Stimulated activated CD4-positive, alpha-beta T cell treated with anti-CD3 and anti-CD28 coated beads, Interleukin-4, amount 100 ng/mL, for 24 hours (primary cell): ENCODE measurements at regions not wholly inside any gene's neighbourhood (a gene's known extent, or its start where the extent isn't known, plus 50 kb on each side); places are given as distances from the start of the nearest gene placed in this dataset.

Experiments used
- DNase-seq: peaks from one replicate; pipeline ENCODE4 v3.0.0-alpha.2; 2020

DNA sequence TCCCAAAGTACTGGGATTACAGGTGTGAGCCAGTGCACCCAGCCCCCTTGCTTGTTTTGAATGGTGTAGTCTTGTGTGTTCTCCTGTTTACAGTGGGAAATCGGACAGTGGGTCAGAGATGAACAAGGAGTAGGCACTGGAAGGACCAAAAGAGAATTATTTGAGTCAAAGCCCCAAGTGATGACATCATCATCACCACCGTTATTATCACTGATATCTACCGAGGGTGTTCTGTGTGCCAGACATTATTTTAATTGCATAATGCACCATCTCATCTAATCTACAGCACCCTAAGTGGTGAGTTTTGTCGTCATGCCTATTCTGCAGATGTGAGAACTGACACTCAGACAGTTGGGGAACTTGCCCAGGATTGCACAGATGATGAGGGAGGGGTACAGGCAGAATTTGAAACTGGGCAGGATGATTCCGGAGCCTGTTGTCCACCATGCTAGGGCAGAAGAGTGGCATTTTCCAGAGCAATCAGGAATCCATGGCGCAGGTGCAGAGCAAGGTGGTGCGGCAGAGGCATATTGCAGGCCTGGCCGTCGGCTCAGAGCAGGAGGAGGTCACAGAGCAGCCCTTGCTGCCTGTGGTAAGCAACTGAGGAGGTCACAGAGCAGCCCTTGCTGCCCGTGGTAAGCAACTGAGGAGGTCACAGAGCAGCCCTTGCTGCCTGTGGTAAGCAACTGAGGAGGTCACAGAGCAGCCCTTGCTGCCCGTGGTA lies 137.0 kb upstream of the HDAC4 start:
- DNase-seq, result no peak

DNA sequence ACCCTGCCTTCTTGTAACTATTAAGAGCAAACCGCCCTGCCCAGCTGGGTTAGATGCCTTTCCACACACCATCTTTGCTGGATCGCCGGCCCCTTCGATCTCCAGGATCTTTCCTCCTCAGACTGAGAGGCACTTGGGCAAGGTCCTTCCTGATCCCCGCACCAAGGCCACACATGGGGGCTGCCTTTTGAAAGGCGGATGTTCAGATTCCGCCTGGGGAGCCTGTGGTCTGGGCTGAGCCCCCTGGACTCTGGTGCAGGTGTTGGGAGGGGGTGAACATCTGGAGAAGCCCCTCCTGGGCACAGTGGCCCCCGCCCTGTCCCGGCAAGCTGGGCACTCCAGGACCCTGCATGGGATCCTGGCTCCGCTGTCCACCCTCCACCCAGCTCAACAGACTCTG lies 135.4 kb upstream of the HDAC4 start:
- no peak for DNase-seq

DNA sequence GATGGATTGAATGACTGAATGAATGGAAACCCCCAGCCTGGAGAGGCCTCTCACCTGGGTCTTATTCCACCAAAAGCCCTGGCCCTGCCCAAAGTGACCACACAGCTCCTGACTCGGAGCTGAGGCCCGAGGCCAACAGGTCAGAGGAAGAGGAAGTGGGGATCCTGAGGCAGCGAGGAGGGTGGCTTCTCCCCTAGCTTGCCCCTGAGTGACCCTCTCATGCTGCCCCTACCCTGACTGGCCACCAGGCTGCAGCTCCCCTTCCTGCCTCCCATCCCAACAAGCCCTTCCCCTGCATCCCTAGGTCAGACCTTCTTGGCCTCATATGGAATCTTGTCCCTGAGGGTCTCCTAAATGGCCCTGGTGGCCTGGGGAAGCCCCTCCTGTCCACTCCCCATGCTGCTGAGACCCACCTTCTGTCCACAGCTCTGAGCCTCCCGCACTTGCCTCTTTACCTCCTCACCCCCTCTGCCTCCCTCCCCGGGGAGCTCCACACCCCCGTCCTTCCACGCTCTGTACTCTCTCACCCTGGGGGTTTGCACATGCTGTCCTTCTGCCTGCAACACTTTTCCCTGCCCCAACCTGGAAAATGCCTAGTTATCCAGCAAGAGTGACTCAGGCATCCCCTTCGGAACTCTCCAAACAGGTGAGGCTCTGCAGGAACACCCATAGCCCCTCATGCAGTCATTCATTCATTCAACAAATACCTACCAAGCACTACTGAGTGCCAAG lies 134.8 kb upstream of the HDAC4 start:
- no peak for DNase-seq

DNA sequence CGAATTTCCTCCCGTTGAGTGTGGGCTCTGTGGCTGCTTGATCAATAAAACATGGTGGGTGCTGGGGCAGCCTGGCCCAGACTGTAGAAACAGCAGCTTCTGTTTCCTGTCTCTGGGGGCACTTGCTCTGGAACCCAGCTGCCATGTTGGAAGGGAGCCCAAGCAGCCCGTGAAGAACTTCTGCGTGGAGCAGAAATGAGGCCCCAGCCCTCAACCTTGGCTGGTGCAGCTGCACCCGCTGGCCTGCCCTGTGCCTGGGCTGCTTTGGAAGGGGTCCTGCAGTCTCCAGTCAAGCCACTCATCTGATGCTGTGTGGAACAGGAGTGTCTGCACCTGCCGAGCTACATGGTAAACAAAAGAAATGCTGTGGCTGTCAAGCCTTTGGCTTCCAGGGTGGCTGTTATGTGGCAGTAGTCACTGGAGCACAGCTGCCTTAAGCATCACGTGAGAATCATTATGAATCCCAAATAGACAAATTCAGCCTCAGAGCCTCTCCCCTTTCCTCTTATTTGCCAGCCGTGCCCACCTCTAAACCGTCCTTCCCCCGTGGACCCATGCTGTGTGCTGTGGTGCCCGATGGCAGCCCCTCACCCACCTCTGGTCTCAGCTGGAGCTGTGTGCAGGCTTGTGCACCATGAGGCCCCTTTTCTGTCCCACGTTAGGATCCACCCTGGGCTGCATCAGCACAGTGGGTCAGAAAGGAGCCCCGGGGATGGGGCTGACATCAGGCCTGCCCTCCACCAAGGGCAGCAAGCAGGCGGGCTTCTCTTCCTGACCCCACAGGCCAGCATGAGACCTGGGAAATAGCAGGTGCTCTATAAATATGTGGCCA lies 134.0 kb upstream of the HDAC4 start:
- no peak for DNase-seq

DNA sequence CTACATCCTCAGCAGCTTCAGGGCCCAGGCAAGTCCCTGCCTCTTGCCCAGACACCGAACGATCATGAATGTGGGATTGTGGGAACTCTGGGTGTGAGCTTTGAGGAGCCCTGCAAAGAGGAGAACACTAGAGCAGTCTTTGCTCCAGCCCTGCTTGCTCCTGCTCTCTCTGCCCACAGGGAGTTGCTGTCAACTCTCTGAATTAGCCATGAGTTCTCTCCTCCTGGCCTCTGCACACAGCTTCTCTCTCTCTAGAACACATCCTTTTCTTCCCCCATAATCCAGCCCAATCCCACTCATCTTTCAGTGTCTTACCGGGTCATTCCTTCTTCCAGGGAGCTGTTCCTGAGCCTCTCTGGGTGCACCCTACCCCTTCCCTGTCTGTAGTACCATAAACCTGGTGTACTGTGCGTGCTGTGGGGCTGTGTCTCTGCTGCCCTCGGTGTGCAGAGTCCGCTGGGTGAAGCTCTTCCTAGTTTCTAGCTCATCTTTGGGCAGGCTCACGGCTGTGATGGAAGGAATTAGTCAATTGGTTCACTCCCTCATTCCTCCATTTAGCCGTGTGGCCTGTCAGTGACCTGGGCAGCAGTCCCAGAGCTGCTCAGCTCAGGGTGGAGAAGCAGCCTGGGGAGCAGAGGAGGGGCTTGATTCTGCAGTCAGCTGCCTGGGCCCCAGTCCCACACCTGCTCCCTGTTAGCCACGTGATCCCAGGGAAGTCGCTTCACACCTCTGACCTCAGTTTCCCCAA lies 132.9 kb upstream of the HDAC4 start:
- DNase-seq, result no peak

DNA sequence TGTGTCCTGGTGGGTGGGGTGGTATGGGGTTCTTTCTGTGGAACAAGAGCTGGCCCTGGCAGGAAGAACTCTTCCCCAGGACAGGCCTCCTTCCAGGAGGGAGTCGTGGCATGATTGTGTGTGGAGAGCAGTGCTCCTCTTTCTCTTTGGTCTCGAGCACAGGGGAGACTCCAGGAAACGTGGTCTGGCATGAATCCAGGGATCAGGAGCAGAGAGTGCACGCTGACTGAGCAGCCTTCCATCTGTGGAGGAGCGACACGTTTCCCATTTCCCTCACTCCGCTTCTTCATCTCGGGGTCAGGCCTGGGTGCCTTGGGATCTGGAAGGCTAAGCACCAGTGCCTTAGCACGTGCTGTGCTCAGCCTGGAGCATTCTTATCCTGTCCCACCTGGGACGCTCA lies 132.0 kb upstream of the HDAC4 start:
- no peak for DNase-seq

DNA sequence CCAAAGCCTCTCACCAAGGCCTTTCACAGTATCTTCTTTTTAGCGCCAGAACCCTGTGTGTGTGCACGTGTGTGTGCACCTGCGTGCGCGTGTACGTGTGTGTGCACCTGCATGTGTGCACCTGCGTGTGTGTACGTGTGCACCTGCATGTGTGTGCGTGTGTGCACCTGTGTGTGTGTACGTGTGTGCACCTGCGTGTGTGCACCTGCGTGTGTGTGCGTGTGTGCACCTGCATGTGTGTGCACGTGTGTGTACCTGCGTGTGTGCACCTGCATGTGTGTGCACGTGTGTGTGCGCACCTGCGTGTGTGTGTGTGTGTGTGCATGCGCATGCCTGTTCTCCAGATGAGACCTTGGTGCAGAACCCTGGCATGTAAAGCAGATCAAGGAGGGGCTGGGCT lies 131.4 kb upstream of the HDAC4 start:
- no peak for DNase-seq

DNA sequence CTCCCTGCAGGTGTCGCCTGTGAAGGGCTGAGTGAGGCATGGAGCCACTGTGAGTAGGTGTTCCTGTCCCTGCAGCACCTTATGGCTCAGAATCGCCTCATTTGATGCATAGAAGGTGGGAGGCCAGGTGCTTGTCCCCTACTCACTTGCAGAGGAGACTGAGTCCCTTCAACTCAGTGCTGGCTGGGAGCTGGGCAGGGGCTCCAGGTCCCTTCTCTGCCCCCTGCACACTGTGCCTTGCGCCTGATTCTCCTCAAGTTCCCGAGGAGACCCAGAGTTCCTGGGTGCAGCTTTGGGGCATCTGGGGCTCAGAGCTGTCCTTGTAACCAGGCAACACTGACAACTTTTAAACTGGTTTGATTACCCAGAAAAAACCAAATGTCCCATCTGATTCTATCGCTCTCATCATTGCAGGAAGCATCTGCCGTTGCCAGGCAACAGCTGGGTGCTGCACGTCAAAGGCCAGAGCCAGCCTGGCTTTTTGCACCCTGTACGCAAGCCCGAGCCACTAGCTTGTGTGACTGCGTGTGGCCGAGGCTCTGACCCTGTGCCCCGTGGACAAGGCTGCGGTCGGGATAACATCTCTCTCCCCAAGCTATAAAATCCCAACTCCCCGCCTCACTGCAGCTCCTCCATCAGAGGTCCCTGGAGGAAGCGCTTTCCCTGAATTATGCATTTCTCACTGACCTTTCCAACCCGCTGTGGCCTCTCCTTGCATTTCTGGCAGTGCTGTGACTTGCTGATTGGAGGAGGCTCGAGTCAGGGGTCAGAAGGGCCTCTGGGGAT lies 130.8 kb upstream of the HDAC4 start:
- DNase-seq, result no peak

DNA sequence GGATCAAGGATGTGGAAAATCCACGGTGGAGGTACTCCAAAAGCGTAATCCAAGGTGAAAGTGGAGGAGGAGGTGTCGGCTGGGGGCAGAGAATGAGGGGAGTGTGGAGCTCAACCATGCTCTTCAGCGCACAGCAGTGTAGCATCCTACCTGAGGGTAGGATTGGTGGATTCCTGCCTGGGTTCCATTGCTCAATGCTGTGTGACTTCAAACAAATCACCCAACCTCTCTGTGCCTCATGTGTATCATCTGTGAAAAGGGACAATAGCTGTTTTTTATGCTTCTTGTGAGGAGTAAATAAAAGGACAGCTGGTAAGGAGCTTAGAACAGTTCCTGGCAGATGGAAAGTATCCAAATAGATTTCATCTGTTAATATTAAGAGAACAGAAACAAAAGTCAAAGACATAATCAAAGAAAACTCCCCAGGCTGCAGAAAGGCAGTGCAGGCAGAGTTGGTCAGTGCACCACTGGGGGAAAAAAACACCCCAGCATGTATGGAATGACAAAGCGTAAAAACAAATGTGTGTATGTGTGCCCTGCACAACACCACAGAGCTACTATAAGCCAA lies 130.0 kb upstream of the HDAC4 start:
- no peak for DNase-seq

DNA sequence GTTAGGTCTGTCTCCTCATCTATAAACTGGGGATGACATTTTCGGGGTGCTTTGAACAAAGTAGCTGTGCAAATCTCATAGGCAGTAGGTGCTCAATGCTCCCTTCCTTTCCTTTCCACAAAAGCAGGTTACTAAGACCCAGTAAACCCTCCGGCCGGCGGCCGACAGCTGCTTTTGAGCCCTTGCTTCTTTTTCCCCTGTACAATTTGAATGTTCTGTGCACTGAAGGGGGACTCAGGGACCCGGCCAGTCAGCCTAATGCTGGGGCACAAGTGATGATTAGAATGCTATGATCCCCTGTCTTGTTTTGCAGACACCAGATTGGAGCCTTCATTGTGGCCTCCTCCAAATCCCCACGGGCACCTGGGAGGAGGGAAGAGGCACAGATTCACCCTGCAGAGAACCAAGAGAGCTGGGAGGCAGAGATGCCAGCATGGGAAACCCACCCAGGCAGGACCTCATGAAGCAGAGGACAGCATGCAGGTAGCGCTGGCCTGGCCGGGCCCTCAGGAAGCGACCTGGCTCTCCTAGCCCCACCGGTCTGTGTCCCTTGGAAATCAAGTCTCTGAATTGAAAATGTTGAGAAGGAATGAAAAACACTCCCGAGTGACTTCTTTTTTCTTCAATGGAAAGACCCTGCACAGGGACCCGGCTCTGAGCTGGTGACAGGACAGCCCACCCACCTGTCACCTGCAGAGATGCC lies 128.6 kb upstream of the HDAC4 start:
- no peak for DNase-seq

DNA sequence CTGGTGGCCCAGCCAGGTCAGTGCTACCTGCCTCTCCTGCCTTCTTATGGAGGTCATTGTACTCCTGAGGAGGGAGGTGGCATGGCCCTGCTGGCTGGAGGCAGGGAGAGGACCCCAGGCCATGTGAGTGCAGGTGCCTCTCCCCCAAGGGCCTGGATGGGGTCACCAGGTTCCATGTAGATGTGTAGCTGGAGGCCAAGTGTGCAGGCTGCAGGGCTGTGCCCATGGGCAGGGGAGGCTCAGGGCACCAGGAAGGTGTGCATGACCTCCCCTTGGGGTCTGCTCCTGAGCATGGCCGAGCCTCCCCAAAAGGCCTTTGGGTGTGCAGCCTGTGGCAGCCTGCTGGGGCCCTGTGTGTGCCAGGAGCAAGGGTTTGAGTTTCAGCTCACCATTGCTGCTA lies 128.1 kb upstream of the HDAC4 start:
- no peak for DNase-seq

DNA sequence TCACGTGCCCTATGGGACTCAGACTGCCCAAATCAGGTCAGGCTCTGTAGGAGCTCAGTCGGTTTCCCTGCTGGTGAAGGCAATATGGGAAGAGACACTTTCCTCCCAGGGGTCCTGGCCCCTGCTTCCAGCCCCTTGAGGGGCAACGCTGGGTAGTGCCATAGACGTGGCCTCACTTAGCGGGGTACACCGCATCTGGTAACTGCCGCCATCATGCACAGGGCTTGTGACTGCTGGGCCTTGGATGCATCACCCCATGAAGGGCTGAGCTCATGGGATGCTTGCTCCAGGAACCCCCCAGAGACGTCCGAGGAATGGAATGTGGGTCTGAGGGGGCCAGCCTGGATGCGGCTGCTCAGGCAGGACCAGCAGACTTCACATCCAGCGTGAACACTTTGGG lies 127.3 kb upstream of the HDAC4 start:
- DNase-seq, result no peak

DNA sequence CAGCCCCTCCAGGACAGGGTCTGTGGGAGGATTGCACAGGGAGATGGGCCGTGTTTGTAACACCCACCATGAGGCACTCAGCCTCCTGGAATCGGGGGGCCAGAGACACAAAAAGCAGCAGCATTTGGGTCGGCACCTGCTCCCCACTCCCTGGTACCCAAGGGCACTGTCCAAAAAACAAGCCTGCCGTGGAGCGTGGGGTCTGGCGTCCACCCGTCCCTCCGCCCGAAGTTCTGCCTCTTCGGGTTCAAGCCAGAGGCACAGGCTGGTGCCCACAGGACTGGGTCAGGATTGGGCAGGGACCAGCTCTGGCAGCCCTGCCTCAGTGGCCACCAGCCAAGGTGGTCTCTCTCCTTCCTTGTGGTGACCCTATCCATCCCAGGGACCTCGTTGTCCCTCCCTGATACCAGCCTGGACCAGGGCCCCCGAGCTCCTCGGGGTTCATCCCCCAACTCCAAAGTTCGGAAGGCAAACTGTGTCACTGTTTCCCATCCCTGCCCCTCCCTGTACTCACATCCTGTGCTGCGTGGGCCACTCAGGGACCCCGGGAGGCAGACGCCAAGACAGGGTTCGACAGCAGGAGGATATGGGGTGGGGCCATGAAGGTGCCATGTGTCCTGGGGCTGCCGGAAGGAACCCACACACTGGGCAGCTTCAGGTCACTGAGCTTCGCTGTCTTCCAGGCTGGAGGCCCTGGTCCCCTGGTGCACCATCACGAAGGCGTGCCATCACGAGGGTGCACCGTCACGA lies 126.0 kb upstream of the HDAC4 start:
- DNase-seq, result no peak

DNA sequence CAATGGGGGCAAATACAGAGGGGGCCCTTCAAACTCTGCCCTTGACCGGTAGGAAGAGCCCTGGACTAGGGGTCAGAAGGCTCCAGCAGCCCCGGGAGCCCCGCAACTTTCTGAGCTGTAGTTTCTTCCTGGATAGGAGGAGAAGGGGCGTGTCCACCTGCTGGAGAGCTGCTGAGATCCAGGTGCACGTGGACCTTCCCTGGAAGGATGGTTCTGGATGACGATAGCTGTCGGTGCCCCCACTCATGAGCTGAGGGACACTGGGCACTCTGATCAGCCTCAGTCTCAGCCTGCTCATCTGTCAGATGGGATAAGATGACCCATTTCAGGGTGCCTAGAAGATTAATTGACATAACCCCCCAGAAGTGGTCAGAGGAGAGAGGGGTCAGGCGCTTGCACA lies 125.2 kb upstream of the HDAC4 start:
- no peak for DNase-seq

DNA sequence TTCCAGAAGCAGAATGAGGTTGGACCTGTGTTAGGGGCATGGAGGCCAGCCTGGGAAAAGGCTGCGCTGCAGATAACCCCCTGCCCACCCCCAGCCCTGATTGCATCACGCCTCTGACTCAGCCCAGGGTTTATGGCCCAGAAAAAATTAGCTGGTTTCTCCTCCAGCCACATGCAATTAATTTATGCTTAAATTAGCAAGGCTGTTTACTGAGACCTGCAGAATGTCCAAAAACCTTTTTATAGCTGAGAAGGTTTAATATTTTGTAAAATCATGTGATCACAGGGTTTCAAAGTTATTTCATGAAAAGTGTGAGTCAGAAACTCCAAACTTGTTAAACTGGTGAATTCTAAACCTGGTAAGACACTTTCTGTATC lies 123.1 kb upstream of the HDAC4 start:
- no peak for DNase-seq

DNA sequence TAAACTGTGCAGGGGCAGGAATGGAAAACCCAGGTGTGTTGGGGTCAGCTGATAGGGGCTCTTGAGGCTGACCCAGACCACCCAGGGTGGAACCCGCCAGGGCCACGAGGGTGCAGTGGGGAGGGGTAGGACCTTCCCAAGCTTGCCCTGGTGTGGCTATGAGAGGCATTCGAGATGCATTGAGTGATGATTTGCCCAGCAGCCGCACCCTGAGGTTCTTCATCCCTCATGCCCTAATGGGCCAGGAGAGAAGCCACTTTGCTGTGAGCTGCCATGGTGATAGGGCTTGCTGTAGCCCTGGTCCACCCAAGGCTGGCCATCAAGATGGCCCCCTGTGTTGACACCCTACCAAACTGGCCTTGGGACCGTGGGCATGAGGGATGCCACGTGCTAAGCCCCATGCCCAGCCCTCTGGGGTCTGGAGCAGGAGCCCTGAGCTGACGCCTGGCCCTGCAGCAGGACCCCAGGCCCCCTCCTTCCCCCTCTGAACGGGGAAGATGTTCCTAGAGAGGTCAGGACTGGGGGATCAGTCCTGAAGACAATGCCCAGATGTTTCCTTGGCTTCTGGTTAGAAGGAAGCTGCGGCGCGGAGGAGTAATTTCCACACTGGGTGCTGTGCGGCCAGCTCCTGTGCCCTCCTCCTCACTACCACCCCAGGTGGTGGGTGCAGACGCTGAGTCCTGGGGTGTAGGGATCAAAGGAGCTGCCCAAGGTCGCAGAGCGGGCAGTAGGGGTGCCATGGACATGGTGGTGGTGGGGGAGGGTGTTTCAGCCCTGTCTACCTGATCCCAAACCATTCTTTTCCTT lies 122.5 kb upstream of the HDAC4 start:
- DNase-seq, result no peak

DNA sequence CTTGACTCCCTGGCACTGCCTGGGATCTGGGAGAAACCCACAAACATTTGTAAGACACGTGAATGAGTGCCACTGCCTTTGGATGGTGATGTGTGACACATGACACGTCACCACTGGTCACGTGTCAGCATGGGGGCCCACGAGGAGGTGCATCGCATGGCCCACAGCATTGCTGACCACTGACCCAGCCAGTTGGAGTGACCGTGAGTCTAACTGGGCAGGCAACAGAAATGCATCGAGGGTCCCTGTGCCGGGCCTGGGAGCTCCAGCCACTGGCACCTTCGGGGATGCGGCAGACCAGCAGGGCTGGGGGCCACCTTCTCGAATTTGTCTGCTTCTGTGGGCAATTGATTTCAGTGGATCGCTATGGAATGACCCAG lies 121.9 kb upstream of the HDAC4 start:
- no peak for DNase-seq

DNA sequence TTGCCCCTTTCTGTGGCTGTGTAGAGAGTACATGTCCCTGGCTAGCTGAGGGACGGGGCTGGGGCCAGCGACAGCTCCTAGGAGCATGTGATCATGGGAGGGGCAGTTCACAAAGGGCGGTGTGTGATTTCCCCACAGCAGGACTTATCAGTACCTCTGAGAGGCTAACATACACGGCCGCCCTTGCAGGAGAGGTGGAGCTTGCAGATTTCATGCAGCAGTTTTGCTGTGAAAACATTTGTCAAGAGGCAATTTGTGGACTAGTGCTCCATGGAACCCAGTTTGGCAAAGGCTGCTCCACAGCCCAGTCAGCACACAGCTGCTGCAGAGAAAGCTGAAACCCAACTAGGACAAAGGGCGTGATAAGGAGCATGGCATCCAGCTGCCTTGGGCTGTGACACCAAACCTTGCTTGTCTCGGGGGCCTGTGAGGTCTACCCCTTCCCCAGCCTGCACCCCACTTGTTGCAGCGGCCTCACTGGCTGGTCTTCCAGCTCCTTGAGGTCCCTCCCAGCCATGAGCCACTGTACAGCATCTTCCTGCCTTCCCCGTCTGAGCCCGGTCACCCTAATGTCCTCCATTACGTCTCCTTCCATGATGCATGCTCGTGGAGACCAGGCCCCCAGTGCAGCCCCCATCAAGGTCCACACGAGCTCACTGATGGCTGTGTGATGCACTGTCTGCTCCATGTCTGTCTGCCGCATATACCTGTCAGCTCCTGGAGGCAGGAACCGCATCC lies 121.4 kb upstream of the HDAC4 start:
- DNase-seq, result no peak

DNA sequence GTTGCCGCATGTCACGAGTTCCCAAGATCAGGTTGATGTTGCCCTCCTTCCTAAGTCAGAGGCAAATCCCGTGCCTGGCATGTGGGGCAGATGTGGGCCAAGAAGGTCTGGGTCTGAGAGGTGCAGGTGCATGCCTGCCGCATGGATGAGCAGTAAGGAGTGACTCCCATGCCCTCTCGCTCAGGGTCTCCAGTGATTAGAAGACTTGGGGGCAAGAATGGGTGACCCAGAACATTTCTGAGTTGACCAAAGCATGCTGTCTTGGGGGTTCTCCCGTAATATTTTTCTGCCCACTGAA lies 120.6 kb upstream of the HDAC4 start:
- DNase-seq, result no peak
